ENCODE measurements at regions not wholly inside any gene's neighbourhood (a gene's known extent, or its start where the extent isn't known, plus 50 kb on each side); places are given as distances from the start of the nearest gene placed in this dataset.

- no peak overlapping the region for H3K27ac ChIP-seq
- H3K4me1 ChIP-seq, result no peaks in the 10 kb centered on the region
- H3K4me3 ChIP-seq, result no peak overlapping the region
- no peaks in the 10 kb centered on the region for H3K9me3 ChIP-seq
- H3K36me3 ChIP-seq, result no peaks in the 10 kb centered on the region
- 63% methylated on average over 1 of the region's 1 CpG; no CpG with 5 or more reads in 1 of the 2 donors for WGBS, 2 donors (ENCODE audit: low coverage in 1 of 2)
- TF ChIP-seq POLR2AphosphoS5 (IDR thresholded peaks at IDR 0.05) (no peak), POLR2A (IDR thresholded peaks at IDR 0.05) (no peak), EP300 (IDR thresholded peaks at IDR 0.05) (no peak)
- TF ChIP-seq, protein P1, sequence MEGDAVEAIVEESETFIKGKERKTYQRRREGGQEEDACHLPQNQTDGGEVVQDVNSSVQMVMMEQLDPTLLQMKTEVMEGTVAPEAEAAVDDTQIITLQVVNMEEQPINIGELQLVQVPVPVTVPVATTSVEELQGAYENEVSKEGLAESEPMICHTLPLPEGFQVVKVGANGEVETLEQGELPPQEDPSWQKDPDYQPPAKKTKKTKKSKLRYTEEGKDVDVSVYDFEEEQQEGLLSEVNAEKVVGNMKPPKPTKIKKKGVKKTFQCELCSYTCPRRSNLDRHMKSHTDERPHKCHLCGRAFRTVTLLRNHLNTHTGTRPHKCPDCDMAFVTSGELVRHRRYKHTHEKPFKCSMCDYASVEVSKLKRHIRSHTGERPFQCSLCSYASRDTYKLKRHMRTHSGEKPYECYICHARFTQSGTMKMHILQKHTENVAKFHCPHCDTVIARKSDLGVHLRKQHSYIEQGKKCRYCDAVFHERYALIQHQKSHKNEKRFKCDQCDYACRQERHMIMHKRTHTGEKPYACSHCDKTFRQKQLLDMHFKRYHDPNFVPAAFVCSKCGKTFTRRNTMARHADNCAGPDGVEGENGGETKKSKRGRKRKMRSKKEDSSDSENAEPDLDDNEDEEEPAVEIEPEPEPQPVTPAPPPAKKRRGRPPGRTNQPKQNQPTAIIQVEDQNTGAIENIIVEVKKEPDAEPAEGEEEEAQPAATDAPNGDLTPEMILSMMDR (IDR thresholded peaks at IDR 0.05), result no peak
- H3K27me3 ChIP-seq, result no peaks in the 10 kb centered on the region
- no peak for ATAC-seq
Observed at GRCh38 chr13:81907787-81908372, 1567.0 kb upstream of the SPRY2 start.

DNA sequence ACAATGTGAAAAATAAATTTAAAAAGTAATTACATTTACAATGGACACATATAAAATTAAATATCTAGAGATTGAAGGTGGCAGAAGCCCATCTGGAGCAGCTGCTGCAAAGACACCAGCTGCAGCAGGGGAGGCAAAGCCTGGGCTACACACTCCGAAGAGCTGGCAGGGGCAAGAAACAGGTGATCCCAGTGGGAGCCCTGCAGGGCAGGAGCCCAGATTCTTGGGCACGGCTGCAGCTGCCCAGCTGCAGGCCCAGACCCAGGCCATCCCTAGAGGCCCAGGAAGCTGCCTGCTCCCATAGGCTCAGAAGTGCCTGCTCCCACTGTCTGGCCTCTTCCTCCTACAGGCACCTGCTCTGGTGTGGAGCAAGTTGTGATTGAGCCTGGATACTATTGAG lies 1547.9 kb upstream of the SPRY2 start:
- no peak for ATAC-seq
- Histone ChIP-seq H3K27ac (no peak overlapping the region), H3K9me3 (peaks cover 0 to 25% (median 0%) of the 10 kb centered on the region in 3 donors), H3K4me1 (no peaks in the 10 kb centered on the region), H3K27me3 (no peaks in the 10 kb centered on the region), H3K4me3 (no peak overlapping the region), H3K36me3 (no peaks in the 10 kb centered on the region)
- no peak for TF ChIP-seq POLR2A (IDR thresholded peaks at IDR 0.05)
- TF ChIP-seq EP300 (IDR thresholded peaks at IDR 0.05), result no peak
- no peak for TF ChIP-seq POLR2AphosphoS5 (IDR thresholded peaks at IDR 0.05)
- TF ChIP-seq, protein P1 (IDR thresholded peaks at IDR 0.05), result no peak
- 60 to 100% methylated on average over 1 to 2 of the region's 2 CpGs for WGBS, 2 donors (ENCODE audit: low coverage in 1 of 2)

- H3K27ac ChIP-seq, result no peak overlapping the region
- no peaks in the 10 kb centered on the region for H3K36me3 ChIP-seq
- TF ChIP-seq POLR2AphosphoS5 (IDR thresholded peaks at IDR 0.05) (no peak), POLR2A (IDR thresholded peaks at IDR 0.05) (no peak)
- TF ChIP-seq, protein P1 (IDR thresholded peaks at IDR 0.05), result no peak
- H3K4me1 ChIP-seq, result no peaks in the 10 kb centered on the region
- ATAC-seq, result no peak
- H3K4me3 ChIP-seq, result no peak overlapping the region
- WGBS, 2 donors (ENCODE audit: low coverage in 1 of 2), result 69 to 74% methylated on average over 4 to 9 of the region's 10 CpGs
- no peaks in the 10 kb centered on the region for H3K9me3 ChIP-seq
- H3K27me3 ChIP-seq, result no peaks in the 10 kb centered on the region
Observed at GRCh38 chr13:81874681-81875661, 1534.0 kb upstream of the SPRY2 start.

DNA sequence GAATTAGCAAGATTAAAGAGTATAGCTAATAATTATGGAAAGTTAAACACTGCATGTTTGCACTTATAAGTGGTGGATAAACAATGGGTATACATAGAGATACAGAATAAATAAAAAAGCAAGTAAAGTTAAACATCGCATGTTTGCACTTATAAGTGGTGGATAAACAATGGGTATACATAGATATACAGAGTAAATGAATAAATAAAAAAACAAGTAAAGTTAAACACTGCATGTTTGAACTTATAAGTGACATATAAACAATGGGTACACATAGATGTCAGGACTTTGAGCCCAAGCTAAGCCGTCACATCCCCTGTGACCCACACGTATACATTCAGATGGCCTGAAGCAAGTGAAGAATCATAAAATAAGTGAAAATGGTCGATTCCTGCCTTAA lies 1533.3 kb upstream of the SPRY2 start:
- no peak overlapping the region for H3K27ac ChIP-seq
- H3K9me3 ChIP-seq, result no peaks in the 10 kb centered on the region
- no peaks in the 10 kb centered on the region for H3K4me1 ChIP-seq
- WGBS, 2 donors (ENCODE audit: low coverage in 1 of 2), result 40 to 58% methylated on average over 3 to 4 of the region's 4 CpGs
- H3K27me3 ChIP-seq, result no peaks in the 10 kb centered on the region
- no peak overlapping the region for H3K4me3 ChIP-seq
- no peak for ATAC-seq
- TF ChIP-seq, protein P1 (IDR thresholded peaks at IDR 0.05), result no peak
- no peak for TF ChIP-seq POLR2AphosphoS5 (IDR thresholded peaks at IDR 0.05)
- TF ChIP-seq EP300 (IDR thresholded peaks at IDR 0.05), result no peak
- TF ChIP-seq POLR2A (IDR thresholded peaks at IDR 0.05), result no peak
- H3K36me3 ChIP-seq, result no peaks in the 10 kb centered on the region

All from gastroesophageal sphincter (tissue), 4 donors.